Memory B cell (primary cell): ENCODE measurements at regions not wholly inside any gene's neighbourhood (a gene's known extent, or its start where the extent isn't known, plus 50 kb on each side); places are given as distances from the start of the nearest gene placed in this dataset.

Experiments
- ATAC-seq: fragments of 150-1000 bp; cut with Tn5 transposase; 2 replicates; pipeline ENCODE4 v1.10.0; 2021; ENCODE audit warnings: low read depth, mild to moderate bottlenecking, moderate library complexity
- DNase-seq, 2 donors: peaks; one replicate each; pipeline ENCODE4 v3.0.0; 2022; ENCODE audit warnings: low spot score in 2 of 2
- H3K27ac Mint-ChIP-seq: one replicate; pipeline ENCODE4 v1.8.0; 2022; ENCODE audit warnings: mild to moderate bottlenecking, moderate library complexity, mixed read lengths
- H3K27me3 Mint-ChIP-seq: one replicate; pipeline ENCODE4 v1.8.0; 2022; ENCODE audit warnings: mixed read lengths
- H3K36me3 Mint-ChIP-seq: one replicate; pipeline ENCODE4 v1.8.0; 2022; ENCODE audit warnings: mild to moderate bottlenecking, mixed read lengths
- H3K4me1 Mint-ChIP-seq: one replicate; pipeline ENCODE4 v1.8.0; 2022; ENCODE audit warnings: mixed read lengths
- H3K4me3 Mint-ChIP-seq: one replicate; pipeline ENCODE4 v1.8.0; 2022; ENCODE audit warnings: mild to moderate bottlenecking, moderate library complexity, mixed read lengths
- H3K9me3 Mint-ChIP-seq: one replicate; pipeline ENCODE4 v1.8.0; 2022; ENCODE audit warnings: mixed read lengths

GRCh38 chr1:193850745-193851144, 664.3 kb upstream of the B3GALT2 start:
- ATAC-seq (no peak), DNase-seq (no peak)
- peaks cover 2% of the 10 kb centered on the region for H3K27me3 Mint-ChIP-seq
- no peaks in the 10 kb centered on the region for H3K36me3 Mint-ChIP-seq
- H3K9me3 Mint-ChIP-seq = peaks cover 2% of the 10 kb centered on the region
- H3K4me3 Mint-ChIP-seq = no peak overlapping the region
- no peak overlapping the region for H3K27ac Mint-ChIP-seq
- H3K4me1 Mint-ChIP-seq = no peaks in the 10 kb centered on the region

- no peaks in the 10 kb centered on the region for H3K4me1 Mint-ChIP-seq
- ATAC-seq (no peak), DNase-seq (no peak)
- H3K4me3 Mint-ChIP-seq = no peak overlapping the region
- H3K9me3 Mint-ChIP-seq = no peaks in the 10 kb centered on the region
- H3K36me3 Mint-ChIP-seq = no peaks in the 10 kb centered on the region
- H3K27me3 Mint-ChIP-seq = peaks cover 2% of the 10 kb centered on the region
- H3K27ac Mint-ChIP-seq = no peak overlapping the region
These were observed 660.6 kb upstream of the B3GALT2 start for GRCh38 chr1:193846876-193847604.

- Mint-ChIP-seq H3K4me3 (no peak overlapping the region), H3K36me3 (no peaks in the 10 kb centered on the region), H3K27me3 (peaks cover 2% of the 10 kb centered on the region), H3K9me3 (no peaks in the 10 kb centered on the region), H3K27ac (no peak overlapping the region), H3K4me1 (no peaks in the 10 kb centered on the region)
- ATAC-seq (no peak), DNase-seq (no peak)
These were observed 660.0 kb upstream of the B3GALT2 start for GRCh38 chr1:193846411-193846810.

GRCh38 chr1:193841857-193842256, 655.4 kb upstream of the B3GALT2 start:
- ATAC-seq (no peak), DNase-seq (no peak)
- Mint-ChIP-seq H3K4me3 (no peak overlapping the region), H3K27ac (no peak overlapping the region), H3K4me1 (no peaks in the 10 kb centered on the region), H3K9me3 (no peaks in the 10 kb centered on the region), H3K27me3 (no peaks in the 10 kb centered on the region), H3K36me3 (no peaks in the 10 kb centered on the region)

- Mint-ChIP-seq H3K27ac (no peak overlapping the region), H3K27me3 (no peaks in the 10 kb centered on the region), H3K36me3 (no peaks in the 10 kb centered on the region), H3K9me3 (peaks cover 14% of the 10 kb centered on the region), H3K4me1 (no peaks in the 10 kb centered on the region), H3K4me3 (no peak overlapping the region)
- no peak for ATAC-seq
- DNase-seq = no peak
These were observed 645.1 kb upstream of the B3GALT2 start for GRCh38 chr1:193831465-193831864.

- no peak overlapping the region for H3K4me3 Mint-ChIP-seq
- ATAC-seq (no peak), DNase-seq (no peak)
- H3K27me3 Mint-ChIP-seq = no peaks in the 10 kb centered on the region
- peaks cover 14% of the 10 kb centered on the region for H3K9me3 Mint-ChIP-seq
- H3K4me1 Mint-ChIP-seq = no peaks in the 10 kb centered on the region
- no peak overlapping the region for H3K27ac Mint-ChIP-seq
- no peaks in the 10 kb centered on the region for H3K36me3 Mint-ChIP-seq
These were observed 641.1 kb upstream of the B3GALT2 start for GRCh38 chr1:193827516-193827915.

GRCh38 chr1:193819376-193819775, 633.0 kb upstream of the B3GALT2 start:
- Mint-ChIP-seq H3K27ac (no peak overlapping the region), H3K4me1 (peaks cover 3% of the 10 kb centered on the region), H3K27me3 (peaks cover 1% of the 10 kb centered on the region), H3K4me3 (no peak overlapping the region), H3K9me3 (peaks cover 3% of the 10 kb centered on the region), H3K36me3 (no peaks in the 10 kb centered on the region)
- no peak for ATAC-seq
- no peak for DNase-seq

GRCh38 chr1:193807208-193807607, 620.8 kb upstream of the B3GALT2 start:
- DNase-seq = no peak
- Mint-ChIP-seq H3K4me3 (no peak overlapping the region), H3K9me3 (no peaks in the 10 kb centered on the region), H3K27me3 (no peaks in the 10 kb centered on the region), H3K36me3 (no peaks in the 10 kb centered on the region), H3K4me1 (no peaks in the 10 kb centered on the region), H3K27ac (no peak overlapping the region)
- no peak for ATAC-seq

- H3K27me3 Mint-ChIP-seq = peaks cover 2% of the 10 kb centered on the region
- no peak overlapping the region for H3K27ac Mint-ChIP-seq
- no peak for ATAC-seq
These were observed 620.0 kb upstream of the B3GALT2 start for GRCh38 chr1:193806079-193807048.

GRCh38 chr1:193799948-193800690, 613.7 kb upstream of the B3GALT2 start:
- Mint-ChIP-seq H3K9me3 (no peaks in the 10 kb centered on the region), H3K4me3 (no peak overlapping the region), H3K27ac (no peak overlapping the region), H3K27me3 (peaks cover 2% of the 10 kb centered on the region), H3K36me3 (no peaks in the 10 kb centered on the region), H3K4me1 (no peaks in the 10 kb centered on the region)
- no peak for DNase-seq
- no peak for ATAC-seq

More at GRCh38 chr1:193806079-193807048, 620.0 kb upstream of the B3GALT2 start:
- H3K9me3 Mint-ChIP-seq = no peaks in the 10 kb centered on the region
- DNase-seq = no peak
- H3K4me3 Mint-ChIP-seq = no peak overlapping the region
- H3K36me3 Mint-ChIP-seq = no peaks in the 10 kb centered on the region
- no peaks in the 10 kb centered on the region for H3K4me1 Mint-ChIP-seq

- no peak overlapping the region for H3K27ac Mint-ChIP-seq
- H3K36me3 Mint-ChIP-seq = no peaks in the 10 kb centered on the region
- H3K27me3 Mint-ChIP-seq = peaks cover 2% of the 10 kb centered on the region
- no peaks in the 10 kb centered on the region for H3K9me3 Mint-ChIP-seq
- DNase-seq = no peak
- H3K4me1 Mint-ChIP-seq = no peaks in the 10 kb centered on the region
- no peak for ATAC-seq
- H3K4me3 Mint-ChIP-seq = no peak overlapping the region
These were observed 613.0 kb upstream of the B3GALT2 start for GRCh38 chr1:193799371-193799770.

GRCh38 chr1:193794239-193794638, 607.8 kb upstream of the B3GALT2 start:
- ATAC-seq = no peak
- Mint-ChIP-seq H3K36me3 (no peaks in the 10 kb centered on the region), H3K4me3 (no peak overlapping the region), H3K27me3 (peaks cover 4% of the 10 kb centered on the region), H3K9me3 (peaks cover 1% of the 10 kb centered on the region), H3K4me1 (no peaks in the 10 kb centered on the region), H3K27ac (no peak overlapping the region)
- DNase-seq = no peak

- Mint-ChIP-seq H3K27me3 (peaks cover 4% of the 10 kb centered on the region), H3K9me3 (peaks cover 1% of the 10 kb centered on the region), H3K36me3 (no peaks in the 10 kb centered on the region), H3K4me1 (no peaks in the 10 kb centered on the region), H3K4me3 (no peak overlapping the region), H3K27ac (no peak overlapping the region)
- no peak for ATAC-seq
- DNase-seq = no peak
These were observed 605.3 kb upstream of the B3GALT2 start for GRCh38 chr1:193791746-193792145.

GRCh38 chr1:193787061-193787460, 600.6 kb upstream of the B3GALT2 start:
- DNase-seq = no peak

More at GRCh38 chr1:193787061-193787460, 600.6 kb upstream of the B3GALT2 start:
- Mint-ChIP-seq H3K27me3 (peaks cover 1% of the 10 kb centered on the region), H3K9me3 (peaks cover 1% of the 10 kb centered on the region), H3K27ac (no peak overlapping the region), H3K4me3 (no peak overlapping the region), H3K4me1 (no peaks in the 10 kb centered on the region), H3K36me3 (no peaks in the 10 kb centered on the region)
- no peak for ATAC-seq
